WTC11 (cell line): ENCODE measurements at regions not wholly inside any gene's neighbourhood (a gene's known extent, or its start where the extent isn't known, plus 50 kb on each side); places are given as distances from the start of the nearest gene placed in this dataset.

ENCODE experiments used
- ATAC-seq: fragments of 200-7000 bp; cut with Tn5 transposase; 2 replicates; pipeline ENCODE4 v1.10.0; 2021; ENCODE audit warnings: mild to moderate bottlenecking, moderate library complexity
- CTCF ChIA-PET: fragments of 300-600 bp; sonication (Branson Sonifier 250); formaldehyde crosslinking; loops from one replicate; lab custom pipeline; 2021; ENCODE audit warnings: antibody characterized with exemption; lab: Charles Lee
- POLR2A ChIA-PET: fragments of 350-600 bp; sonication (Branson Sonifier 250); formaldehyde crosslinking; loops from one replicate; lab custom pipeline; 2021; ENCODE audit warnings: antibody characterized with exemption; lab: Charles Lee
- DNase-seq: peaks from one replicate; pipeline ENCODE4 v3.0.0; 2021; ENCODE audit warnings: low spot score
- H3K27ac Mint-ChIP-seq: 2 replicates; pipeline ENCODE4 v1.8.0; 2021; ENCODE audit warnings: mixed read lengths
- H3K27me3 Mint-ChIP-seq: 2 replicates; pipeline ENCODE4 v1.8.0; 2021; ENCODE audit warnings: low read depth, mild to moderate bottlenecking, moderate library complexity, mixed read lengths
- H3K36me3 Mint-ChIP-seq: 2 replicates; pipeline ENCODE4 v1.8.0; 2021; ENCODE audit warnings: mixed read lengths
- H3K4me1 Mint-ChIP-seq: 2 replicates; pipeline ENCODE4 v1.8.0; 2022; ENCODE audit warnings: mixed read lengths
- H3K4me3 Mint-ChIP-seq: 2 replicates; pipeline ENCODE4 v1.8.0; 2021; ENCODE audit warnings: mild to moderate bottlenecking, moderate library complexity, mixed read lengths
- H3K9me3 Mint-ChIP-seq: 2 replicates; pipeline ENCODE4 v1.8.0; 2021; ENCODE audit warnings: mixed read lengths
- ATF1 ChIP-seq: sonication (generic); formaldehyde crosslinking; IDR thresholded peaks from 2 replicates; pipeline ENCODE4 v1.8.1; 2023; ENCODE audit warnings: mild to moderate bottlenecking, moderate library complexity, missing genetic modification reagents
- ATF6 ChIP-seq: sonication (generic); formaldehyde crosslinking; IDR thresholded peaks from 2 replicates; pipeline ENCODE4 v1.8.1; 2023; ENCODE audit warnings: mild to moderate bottlenecking, missing genetic modification reagents
- CBFB ChIP-seq: sonication (generic); formaldehyde crosslinking; IDR thresholded peaks from 2 replicates; pipeline ENCODE4 v1.8.1; 2022; ENCODE audit warnings: mild to moderate bottlenecking, low read depth, missing genetic modification reagents
- ESRRA ChIP-seq: sonication (generic); formaldehyde crosslinking; IDR thresholded peaks from 2 replicates; pipeline ENCODE4 v1.8.1; 2022; ENCODE audit warnings: mild to moderate bottlenecking, missing genetic modification reagents, borderline replicate concordance
- FOXK1 ChIP-seq: sonication (generic); formaldehyde crosslinking; IDR thresholded peaks from 2 replicates; pipeline ENCODE4 v1.8.0; 2022; ENCODE audit warnings: mild to moderate bottlenecking, moderate library complexity, missing genetic modification reagents
- FOXP1 ChIP-seq: sonication (generic); formaldehyde crosslinking; IDR thresholded peaks from 2 replicates; pipeline ENCODE4 v1.8.0; 2022; ENCODE audit warnings: missing genetic modification reagents, mild to moderate bottlenecking, moderate library complexity, borderline replicate concordance
- GABPB1 ChIP-seq: sonication (generic); formaldehyde crosslinking; IDR thresholded peaks from 2 replicates; pipeline ENCODE4 v1.8.1; 2023; ENCODE audit warnings: mild to moderate bottlenecking, missing genetic modification reagents
- MXD4 ChIP-seq: fragments of 250-450 bp; sonication (Bioruptor Pico); IDR thresholded peaks from 2 replicates; pipeline ENCODE4 v1.8.0; 2021; ENCODE audit warnings: mild to moderate bottlenecking, moderate library complexity, borderline replicate concordance
- SOX15 ChIP-seq: fragments of 250-450 bp; sonication (Bioruptor Pico); IDR thresholded peaks from 2 replicates; pipeline ENCODE4 v1.9.0; 2021; ENCODE audit warnings: mild to moderate bottlenecking
- TEAD1 ChIP-seq: sonication (generic); formaldehyde crosslinking; IDR thresholded peaks from 2 replicates; pipeline ENCODE4 v1.8.0; 2022; ENCODE audit warnings: mild to moderate bottlenecking, missing genetic modification reagents
- USF1 ChIP-seq: sonication (generic); formaldehyde crosslinking; IDR thresholded peaks from 2 replicates; pipeline ENCODE4 v1.8.0; 2022; ENCODE audit warnings: mild to moderate bottlenecking, missing genetic modification reagents
- ZNF121 ChIP-seq: sonication (generic); formaldehyde crosslinking; IDR thresholded peaks from 2 replicates; pipeline ENCODE4 v1.8.0; 2023; ENCODE audit warnings: missing genetic modification reagents
- ZSCAN18 ChIP-seq: fragments of 250-450 bp; sonication (Bioruptor Pico); IDR thresholded peaks from 2 replicates; pipeline ENCODE4 v2.1.2; 2022; ENCODE audit warnings: mild to moderate bottlenecking, moderate library complexity
- TF ChIP-seq, protein P1 (sequence below): fragments of 250-450 bp; sonication (Bioruptor Pico); IDR thresholded peaks from 2 replicates; pipeline ENCODE4 v1.9.0; 2021; ENCODE audit warnings: moderate library complexity, mild to moderate bottlenecking, inconsistent platforms, borderline replicate concordance
- TF ChIP-seq, protein P2 (sequence below): fragments of 250-450 bp; sonication (Bioruptor Pico); IDR thresholded peaks from 2 replicates; pipeline ENCODE4 v1.8.0; 2021; ENCODE audit warnings: mild to moderate bottlenecking
- TF ChIP-seq, protein P3 (sequence below): sonication (generic); formaldehyde crosslinking; IDR thresholded peaks from 2 replicates; pipeline ENCODE4 v1.8.0; 2022; ENCODE audit warnings: mild to moderate bottlenecking, missing genetic modification reagents
- TF ChIP-seq, protein P4 (sequence below): fragments of 250-450 bp; sonication (Bioruptor Pico); IDR thresholded peaks from 2 replicates; pipeline ENCODE4 v1.9.0; 2021; ENCODE audit warnings: mild to moderate bottlenecking, borderline replicate concordance

DNA sequence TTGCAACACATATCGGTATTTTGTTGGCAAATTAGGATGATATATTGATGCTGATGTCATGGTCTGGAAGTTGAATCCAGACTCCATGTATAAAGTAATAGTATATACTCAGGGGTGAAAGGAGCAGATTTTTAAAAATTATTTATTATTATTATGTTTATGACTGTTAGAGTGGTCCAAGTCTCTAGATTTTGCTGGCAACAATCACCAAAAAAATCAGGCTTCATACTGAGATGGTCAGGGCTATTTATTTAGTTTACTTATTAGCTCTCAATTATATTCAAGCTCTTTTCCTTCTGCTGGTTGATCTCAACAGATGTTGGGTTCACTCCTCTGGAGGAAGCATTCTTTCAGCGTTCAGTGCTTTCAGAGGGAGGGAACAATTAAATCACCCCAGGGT lies 73.9 kb upstream of the VCX3B start (continued):
- TF ChIP-seq, protein P1, sequence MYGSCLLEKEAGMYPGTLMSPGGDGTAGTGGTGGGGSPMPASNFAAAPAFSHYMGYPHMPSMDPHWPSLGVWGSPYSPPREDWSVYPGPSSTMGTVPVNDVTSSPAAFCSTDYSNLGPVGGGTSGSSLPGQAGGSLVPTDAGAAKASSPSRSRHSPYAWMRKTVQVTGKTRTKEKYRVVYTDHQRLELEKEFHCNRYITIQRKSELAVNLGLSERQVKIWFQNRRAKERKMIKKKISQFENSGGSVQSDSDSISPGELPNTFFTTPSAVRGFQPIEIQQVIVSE, result no peak
- TF ChIP-seq FOXP1 (CRISPR knock-in tag) (no peak), GABPB1 (CRISPR knock-in tag) (no peak), MXD4 (CRISPR knock-in tag) (no peak), SOX15 (CRISPR knock-in tag) (no peak), ATF6 (CRISPR knock-in tag) (no peak)

DNA sequence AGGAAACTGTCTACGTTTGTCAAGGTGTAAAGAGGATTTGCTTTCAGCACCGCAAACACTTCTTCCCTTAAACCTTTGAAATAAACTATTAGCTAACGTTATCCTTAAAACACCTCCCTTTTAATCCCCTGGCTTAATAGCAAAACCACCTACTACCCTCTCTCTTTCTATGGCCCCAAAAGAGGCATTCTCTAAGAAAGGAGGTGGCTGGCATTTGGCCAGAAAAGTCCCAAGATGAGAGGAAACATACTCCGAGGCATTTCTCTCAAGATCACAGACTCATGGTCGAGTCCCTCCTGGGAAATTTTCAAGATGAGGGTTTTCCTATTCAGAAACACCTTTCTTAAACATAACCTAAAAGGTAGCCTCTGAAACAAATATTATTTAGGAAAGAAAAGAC lies 60.6 kb upstream of the VCX3B start:
- no peak for DNase-seq
- peaks cover 5% of the 10 kb centered on the region for H3K4me1 Mint-ChIP-seq
- TF ChIP-seq, protein P2, sequence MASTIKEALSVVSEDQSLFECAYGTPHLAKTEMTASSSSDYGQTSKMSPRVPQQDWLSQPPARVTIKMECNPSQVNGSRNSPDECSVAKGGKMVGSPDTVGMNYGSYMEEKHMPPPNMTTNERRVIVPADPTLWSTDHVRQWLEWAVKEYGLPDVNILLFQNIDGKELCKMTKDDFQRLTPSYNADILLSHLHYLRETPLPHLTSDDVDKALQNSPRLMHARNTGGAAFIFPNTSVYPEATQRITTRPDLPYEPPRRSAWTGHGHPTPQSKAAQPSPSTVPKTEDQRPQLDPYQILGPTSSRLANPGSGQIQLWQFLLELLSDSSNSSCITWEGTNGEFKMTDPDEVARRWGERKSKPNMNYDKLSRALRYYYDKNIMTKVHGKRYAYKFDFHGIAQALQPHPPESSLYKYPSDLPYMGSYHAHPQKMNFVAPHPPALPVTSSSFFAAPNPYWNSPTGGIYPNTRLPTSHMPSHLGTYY (CRISPR knock-in tag), result no peak
- TF ChIP-seq, protein P3, sequence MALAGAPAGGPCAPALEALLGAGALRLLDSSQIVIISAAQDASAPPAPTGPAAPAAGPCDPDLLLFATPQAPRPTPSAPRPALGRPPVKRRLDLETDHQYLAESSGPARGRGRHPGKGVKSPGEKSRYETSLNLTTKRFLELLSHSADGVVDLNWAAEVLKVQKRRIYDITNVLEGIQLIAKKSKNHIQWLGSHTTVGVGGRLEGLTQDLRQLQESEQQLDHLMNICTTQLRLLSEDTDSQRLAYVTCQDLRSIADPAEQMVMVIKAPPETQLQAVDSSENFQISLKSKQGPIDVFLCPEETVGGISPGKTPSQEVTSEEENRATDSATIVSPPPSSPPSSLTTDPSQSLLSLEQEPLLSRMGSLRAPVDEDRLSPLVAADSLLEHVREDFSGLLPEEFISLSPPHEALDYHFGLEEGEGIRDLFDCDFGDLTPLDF, result no peak
- TF ChIP-seq FOXK1 (CRISPR knock-in tag), result no peak

GRCh38 chrX:8404471-8404870 lies 60.2 kb upstream of the VCX3B start:
- Mint-ChIP-seq H3K4me3 (no peak overlapping the region), H3K27ac (no peak overlapping the region)
- ATAC-seq, result no peak
- TF ChIP-seq ZSCAN18 (CRISPR knock-in tag) (no peak), CBFB (CRISPR knock-in tag) (no peak), ESRRA (CRISPR knock-in tag) (no peak), FOXK1 (CRISPR knock-in tag) (no peak), ATF1 (no peak), ZNF121 (CRISPR knock-in tag) (no peak), TEAD1 (CRISPR knock-in tag) (no peak), USF1 (CRISPR knock-in tag) (no peak), SOX15 (CRISPR knock-in tag) (no peak), ATF6 (CRISPR knock-in tag) (no peak)
- TF ChIP-seq, protein P4, sequence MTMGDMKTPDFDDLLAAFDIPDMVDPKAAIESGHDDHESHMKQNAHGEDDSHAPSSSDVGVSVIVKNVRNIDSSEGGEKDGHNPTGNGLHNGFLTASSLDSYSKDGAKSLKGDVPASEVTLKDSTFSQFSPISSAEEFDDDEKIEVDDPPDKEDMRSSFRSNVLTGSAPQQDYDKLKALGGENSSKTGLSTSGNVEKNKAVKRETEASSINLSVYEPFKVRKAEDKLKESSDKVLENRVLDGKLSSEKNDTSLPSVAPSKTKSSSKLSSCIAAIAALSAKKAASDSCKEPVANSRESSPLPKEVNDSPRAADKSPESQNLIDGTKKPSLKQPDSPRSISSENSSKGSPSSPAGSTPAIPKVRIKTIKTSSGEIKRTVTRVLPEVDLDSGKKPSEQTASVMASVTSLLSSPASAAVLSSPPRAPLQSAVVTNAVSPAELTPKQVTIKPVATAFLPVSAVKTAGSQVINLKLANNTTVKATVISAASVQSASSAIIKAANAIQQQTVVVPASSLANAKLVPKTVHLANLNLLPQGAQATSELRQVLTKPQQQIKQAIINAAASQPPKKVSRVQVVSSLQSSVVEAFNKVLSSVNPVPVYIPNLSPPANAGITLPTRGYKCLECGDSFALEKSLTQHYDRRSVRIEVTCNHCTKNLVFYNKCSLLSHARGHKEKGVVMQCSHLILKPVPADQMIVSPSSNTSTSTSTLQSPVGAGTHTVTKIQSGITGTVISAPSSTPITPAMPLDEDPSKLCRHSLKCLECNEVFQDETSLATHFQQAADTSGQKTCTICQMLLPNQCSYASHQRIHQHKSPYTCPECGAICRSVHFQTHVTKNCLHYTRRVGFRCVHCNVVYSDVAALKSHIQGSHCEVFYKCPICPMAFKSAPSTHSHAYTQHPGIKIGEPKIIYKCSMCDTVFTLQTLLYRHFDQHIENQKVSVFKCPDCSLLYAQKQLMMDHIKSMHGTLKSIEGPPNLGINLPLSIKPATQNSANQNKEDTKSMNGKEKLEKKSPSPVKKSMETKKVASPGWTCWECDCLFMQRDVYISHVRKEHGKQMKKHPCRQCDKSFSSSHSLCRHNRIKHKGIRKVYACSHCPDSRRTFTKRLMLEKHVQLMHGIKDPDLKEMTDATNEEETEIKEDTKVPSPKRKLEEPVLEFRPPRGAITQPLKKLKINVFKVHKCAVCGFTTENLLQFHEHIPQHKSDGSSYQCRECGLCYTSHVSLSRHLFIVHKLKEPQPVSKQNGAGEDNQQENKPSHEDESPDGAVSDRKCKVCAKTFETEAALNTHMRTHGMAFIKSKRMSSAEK (CRISPR knock-in tag), result no peak
- TF ChIP-seq, protein P1, result no peak

More for the DNA sequence above, 60.6 kb upstream of the VCX3B start:
- Mint-ChIP-seq H3K27me3 (no peaks in the 10 kb centered on the region), H3K9me3 (peaks cover 5% of the 10 kb centered on the region), H3K4me3 (no peak overlapping the region), H3K36me3 (no peaks in the 10 kb centered on the region), H3K27ac (no peak overlapping the region)
- ATAC-seq, result no peak
- ChIA-PET POLR2A (no interaction called here), CTCF (no interaction called here)

More at GRCh38 chrX:8404471-8404870, 60.2 kb upstream of the VCX3B start:
- Mint-ChIP-seq H3K27me3 (no peaks in the 10 kb centered on the region), H3K4me1 (peaks cover 5% of the 10 kb centered on the region), H3K9me3 (peaks cover 5% of the 10 kb centered on the region), H3K36me3 (no peaks in the 10 kb centered on the region)
- DNase-seq, result no peak
- ChIA-PET POLR2A (no interaction called here), CTCF (no interaction called here)
